ENCODE measurements at regions not wholly inside any gene's neighbourhood (a gene's known extent, or its start where the extent isn't known, plus 50 kb on each side); places are given as distances from the start of the nearest gene placed in this dataset.

DNA sequence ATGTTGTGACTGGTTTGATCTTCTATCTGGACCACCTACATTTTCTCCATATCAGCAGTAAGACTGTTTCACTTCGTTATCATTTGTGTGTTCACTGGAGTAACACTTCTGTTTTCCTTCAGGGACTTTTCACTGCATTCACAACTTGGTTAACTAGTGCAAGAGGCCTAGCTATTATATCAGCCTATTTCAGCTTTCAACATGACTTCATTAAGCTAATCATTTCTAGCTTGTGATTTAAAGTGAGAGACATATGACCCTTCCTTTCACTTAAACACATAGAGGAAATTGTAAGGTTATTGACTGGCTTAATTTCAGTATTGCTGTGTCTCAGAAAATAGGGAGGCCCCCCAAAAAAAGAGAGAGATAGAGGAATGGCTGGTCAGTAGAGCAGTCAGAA is 622.8 kb upstream of the NRSN1 start:
- TF ChIP-seq POLR2A (IDR thresholded peaks at IDR 0.05), result no peak
- TF ChIP-seq, protein P1, sequence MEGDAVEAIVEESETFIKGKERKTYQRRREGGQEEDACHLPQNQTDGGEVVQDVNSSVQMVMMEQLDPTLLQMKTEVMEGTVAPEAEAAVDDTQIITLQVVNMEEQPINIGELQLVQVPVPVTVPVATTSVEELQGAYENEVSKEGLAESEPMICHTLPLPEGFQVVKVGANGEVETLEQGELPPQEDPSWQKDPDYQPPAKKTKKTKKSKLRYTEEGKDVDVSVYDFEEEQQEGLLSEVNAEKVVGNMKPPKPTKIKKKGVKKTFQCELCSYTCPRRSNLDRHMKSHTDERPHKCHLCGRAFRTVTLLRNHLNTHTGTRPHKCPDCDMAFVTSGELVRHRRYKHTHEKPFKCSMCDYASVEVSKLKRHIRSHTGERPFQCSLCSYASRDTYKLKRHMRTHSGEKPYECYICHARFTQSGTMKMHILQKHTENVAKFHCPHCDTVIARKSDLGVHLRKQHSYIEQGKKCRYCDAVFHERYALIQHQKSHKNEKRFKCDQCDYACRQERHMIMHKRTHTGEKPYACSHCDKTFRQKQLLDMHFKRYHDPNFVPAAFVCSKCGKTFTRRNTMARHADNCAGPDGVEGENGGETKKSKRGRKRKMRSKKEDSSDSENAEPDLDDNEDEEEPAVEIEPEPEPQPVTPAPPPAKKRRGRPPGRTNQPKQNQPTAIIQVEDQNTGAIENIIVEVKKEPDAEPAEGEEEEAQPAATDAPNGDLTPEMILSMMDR (IDR thresholded peaks at IDR 0.05), result no peak
